H1 (cell line): ENCODE measurements at regions not wholly inside any gene's neighbourhood (a gene's known extent, or its start where the extent isn't known, plus 50 kb on each side); places are given as distances from the start of the nearest gene placed in this dataset.

Experiments used
- CTCF ChIA-PET: fragments of 300-600 bp; sonication (Branson Sonifier 250); formaldehyde crosslinking; loops from one replicate; lab custom pipeline; 2021; ENCODE audit not compliant: partially characterized antibody; lab: Charles Lee
- POLR2A ChIA-PET: fragments of 300-600 bp; sonication (Branson Sonifier 250); formaldehyde crosslinking; loops from one replicate; lab custom pipeline; 2021; ENCODE audit warnings: inconsistent platforms; ENCODE audit not compliant: partially characterized antibody; lab: Charles Lee
- DNase-seq, 2 experiments: peaks; one replicate each; pipeline versions ENCODE4 v3.0.0 to v3.0.0-alpha.2; 2010 to 2022; ENCODE audit warnings: low spot score in 2 of 2, low read depth in 1 of 2, mixed read lengths in 1 of 2
- FAIRE-seq: peaks from 2 replicates; lab custom pipeline; 2011; peaks lifted over from hg19 to GRCh38; lab: Jason Lieb, UNC
- H2AFZ ChIP-seq: 2 replicates; pipeline ENCODE4 v1.8.1; 2012; ENCODE audit warnings: low read length, inconsistent platforms
- H2AK5ac ChIP-seq: 2 replicates; pipeline ENCODE4 v1.6.1; 2013; ENCODE audit warnings: low read depth, low read length
- H2BK120ac ChIP-seq: replicated peaks from 2 replicates; pipeline ENCODE3; 2013; ENCODE audit warnings: low read depth, low read length, inconsistent platforms
- H2BK12ac ChIP-seq: 2 replicates; pipeline ENCODE4 v1.6.1; 2013; ENCODE audit warnings: low read depth, low read length
- H2BK15ac ChIP-seq: 2 replicates; pipeline ENCODE4 v1.6.1; 2013; ENCODE audit warnings: low read length
- H2BK20ac ChIP-seq: 2 replicates; pipeline ENCODE4 v1.6.1; 2013; ENCODE audit warnings: low read length
- H2BK5ac ChIP-seq: 2 replicates; pipeline ENCODE4 v1.6.1; 2013; ENCODE audit warnings: low read depth, low read length
- H3K14ac ChIP-seq: 2 replicates; pipeline ENCODE4 v1.6.1; 2013; ENCODE audit warnings: inconsistent platforms; ENCODE audit not compliant: insufficient read length
- H3K18ac ChIP-seq: 2 replicates; pipeline ENCODE4 v1.6.1; 2013; ENCODE audit warnings: low read length; ENCODE audit errors: extremely low read depth
- H3K23ac ChIP-seq: 2 replicates; pipeline ENCODE4 v1.6.1; 2013; ENCODE audit warnings: inconsistent platforms; ENCODE audit not compliant: insufficient read length
- H3K23me2 ChIP-seq: 2 replicates; pipeline ENCODE4 v1.6.1; 2013; ENCODE audit warnings: low read depth, low read length
- H3K27ac ChIP-seq: 2 replicates; pipeline ENCODE4 v1.6.1; 2011; ENCODE audit warnings: low read depth, low read length, inconsistent platforms
- H3K27me3 ChIP-seq, 4 experiments: replicated peaks in 1 of 4; 1 replicate in 1 of 4; 2 replicates in 3 of 4; pipeline versions ENCODE4 v1.6.1 to v1.8.1; 2011 to 2013; ENCODE audit warnings: low read length in 3 of 4, mild to moderate bottlenecking in 3 of 4, inconsistent platforms in 2 of 4, mixed read lengths in 2 of 4, moderate library complexity in 1 of 4; ENCODE audit not compliant: control insufficient read depth in 3 of 4, insufficient read depth in 3 of 4; ENCODE audit errors: extremely low read depth in 1 of 4
- H3K36me3 ChIP-seq, 4 experiments: 2 replicates each; pipeline versions ENCODE4 v1.6.1 to v1.8.1; 2011 to 2013; ENCODE audit warnings: mild to moderate bottlenecking in 4 of 4, low read length in 3 of 4, moderate library complexity in 2 of 4, control low read depth in 1 of 4, inconsistent platforms in 1 of 4; ENCODE audit not compliant: insufficient read depth in 4 of 4, control insufficient read depth in 2 of 4
- H3K4ac ChIP-seq: replicated peaks from 2 replicates; pipeline ENCODE3; 2013; ENCODE audit warnings: low read length, low read depth, mixed read lengths, inconsistent platforms; ENCODE audit not compliant: insufficient read length
- H3K4me1 ChIP-seq, 4 experiments: replicated peaks in 1 of 4; 1 replicate in 1 of 4; 2 replicates in 3 of 4; pipeline versions ENCODE4 v1.6.1 to v1.8.1; 2011 to 2013; ENCODE audit warnings: low read length in 3 of 4, inconsistent platforms in 2 of 4, mixed read lengths in 1 of 4; ENCODE audit not compliant: insufficient read depth in 4 of 4, control insufficient read depth in 3 of 4
- H3K4me2 ChIP-seq, 2 experiments: 2 replicates each; pipeline versions ENCODE4 v1.6.1 to v1.8.1; 2011 to 2013; ENCODE audit warnings: low read depth in 2 of 2, low read length in 2 of 2, control low read depth in 1 of 2, inconsistent platforms in 1 of 2, mild to moderate bottlenecking in 1 of 2; ENCODE audit not compliant: insufficient read depth in 1 of 2
- H3K4me3 ChIP-seq, 4 experiments: fragments of 200-600, 300-600 bp in 1 of 4; sonication (generic), shearing (Covaris generic), sonication (Bioruptor Twin) in 1 of 4; 2 replicates each; pipeline versions ENCODE4 v1.5.1 to v1.8.1; 2011 to 2016; ENCODE audit warnings: low read length in 4 of 4, low read depth in 3 of 4, control low read depth in 2 of 4, inconsistent platforms in 2 of 4, mild to moderate bottlenecking in 2 of 4, mixed read lengths in 1 of 4, moderate library complexity in 1 of 4; ENCODE audit not compliant: insufficient read depth in 2 of 4; ENCODE audit errors: extremely low read depth in 1 of 4
- H3K56ac ChIP-seq: replicated peaks from 2 replicates; pipeline ENCODE3; 2013; ENCODE audit warnings: low read depth, mild to moderate bottlenecking, mixed read lengths, low read length, inconsistent platforms; ENCODE audit not compliant: insufficient read length
- H3K79me1 ChIP-seq: 2 replicates; pipeline ENCODE4 v1.6.1; 2013; ENCODE audit warnings: low read depth, low read length, control low read depth
- H3K79me2 ChIP-seq, 2 experiments: 2 replicates each; pipeline versions ENCODE4 v1.6.1 to v1.8.1; 2012 to 2013; ENCODE audit warnings: low read length in 2 of 2, mild to moderate bottlenecking in 2 of 2, inconsistent platforms in 1 of 2; ENCODE audit not compliant: insufficient read depth in 2 of 2, control insufficient read depth in 1 of 2
- H3K9ac ChIP-seq, 4 experiments: replicated peaks in 1 of 4; 1 replicate in 1 of 4; 2 replicates in 3 of 4; pipeline versions ENCODE4 v1.6.1 to v1.8.1; 2011 to 2013; ENCODE audit warnings: low read depth in 3 of 4, low read length in 3 of 4, control low read depth in 2 of 4, mild to moderate bottlenecking in 2 of 4, moderate library complexity in 2 of 4, inconsistent platforms in 1 of 4; ENCODE audit errors: extremely low read depth in 1 of 4
- H3K9me3 ChIP-seq, 2 experiments: 2 replicates each; pipeline versions ENCODE4 v1.6.1 to v1.8.1; 2012 to 2013; ENCODE audit warnings: mild to moderate bottlenecking in 2 of 2, moderate library complexity in 2 of 2, control low read depth in 1 of 2, inconsistent platforms in 1 of 2, low read depth in 1 of 2, low read length in 1 of 2, mixed read lengths in 1 of 2; ENCODE audit not compliant: insufficient read depth in 2 of 2
- H4K20me1 ChIP-seq, 2 experiments: replicated peaks in 1 of 2; 2 replicates each; pipeline versions ENCODE3 to v1.8.1; 2011 to 2013; ENCODE audit warnings: inconsistent platforms in 2 of 2, low read length in 2 of 2, mild to moderate bottlenecking in 1 of 2; ENCODE audit not compliant: insufficient read depth in 2 of 2, control insufficient read depth in 1 of 2
- H4K5ac ChIP-seq: 2 replicates; pipeline ENCODE4 v1.6.1; 2013; ENCODE audit warnings: low read length, low read depth, mixed read lengths, inconsistent platforms; ENCODE audit not compliant: insufficient read length
- H4K8ac ChIP-seq: 2 replicates; pipeline ENCODE4 v1.8.0; 2013; ENCODE audit warnings: mild to moderate bottlenecking, moderate library complexity, low read length, inconsistent platforms; ENCODE audit not compliant: insufficient read depth; ENCODE audit errors: extremely low read depth
- H4K91ac ChIP-seq: replicated peaks from 2 replicates; pipeline ENCODE3; 2013; ENCODE audit warnings: low read length, mixed read lengths, inconsistent platforms; ENCODE audit not compliant: insufficient read length
- CBX5 ChIP-seq: fragments of 300-800, 300-1000 bp; sonication (generic); IDR thresholded peaks from 2 replicates; pipeline ENCODE4 v1.7.1; 2016; ENCODE audit warnings: antibody characterized with exemption, low read length, low read depth
- WGBS, 2 experiments: shearing (Covaris generic) in 1 of 2; methylation state at CpG; one replicate each; pipeline versions ENCODE4 v1.1.6 to v1.1.7; 2013 to 2015; ENCODE audit warnings: low lambda C conversion rate in 2 of 2, mixed read lengths in 2 of 2, inconsistent platforms in 1 of 2, low coverage in 1 of 2, missing lambda C conversion rate in 1 of 2; ENCODE audit not compliant: insufficient replicate concordance in 2 of 2, insufficient coverage in 1 of 2, insufficient read length in 1 of 2; ENCODE audit errors: extremely low coverage in 1 of 2, missing lambda C conversion rate in 1 of 2; 5-methylcytosine and 5-hydroxymethylcytosine counted together

DNA sequence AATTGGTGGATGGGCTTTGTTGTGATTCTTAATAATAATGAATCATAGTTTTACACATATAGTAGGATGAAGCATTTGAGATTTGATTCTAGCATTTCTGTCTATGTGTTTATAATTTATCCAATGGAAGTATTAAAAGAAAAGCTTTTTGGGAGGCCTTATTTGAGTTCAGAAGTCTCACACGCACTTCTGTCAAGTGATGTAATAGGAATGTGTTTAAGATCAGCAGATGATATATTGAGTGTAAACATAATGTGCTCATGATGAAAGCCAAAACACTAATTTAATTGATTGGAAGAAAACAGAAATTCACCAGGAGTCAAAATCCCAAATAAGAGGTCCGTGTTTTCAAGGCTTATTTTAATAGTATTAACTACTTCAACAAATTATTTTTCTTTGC, 435.6 kb upstream of the HSF2 start:
- H3K4me1 ChIP-seq, result peaks cover 0 to 3% (median 0%) of the 10 kb centered on the region in 4 experiments; a peak in 1 of 7 replicates
- H3K23me2 ChIP-seq, result no peaks in the 10 kb centered on the region
- H3K14ac ChIP-seq, result no peak overlapping the region
- no peaks in the 10 kb centered on the region for H3K79me2 ChIP-seq
- H2BK20ac ChIP-seq, result no peak overlapping the region
- H3K4ac ChIP-seq, result no peak overlapping the region
- no peak overlapping the region for H3K56ac ChIP-seq
- no peaks in the 10 kb centered on the region for H4K20me1 ChIP-seq
- H3K4me3 ChIP-seq, result no peak overlapping the region
- H3K36me3 ChIP-seq, result no peaks in the 10 kb centered on the region
- POLR2A ChIA-PET, result no interaction called here
- no peak overlapping the region for H4K8ac ChIP-seq
- CTCF ChIA-PET, result no interaction called here
- no peaks in the 10 kb centered on the region for H3K79me1 ChIP-seq
- no peak overlapping the region for H3K27ac ChIP-seq
- H3K4me2 ChIP-seq, result no peak overlapping the region
- H2AFZ ChIP-seq, result no peak overlapping the region
- H3K18ac ChIP-seq, result no peak overlapping the region
- H3K23ac ChIP-seq, result no peak overlapping the region
- H2BK15ac ChIP-seq, result no peak overlapping the region
- no peak overlapping the region for H2BK120ac ChIP-seq
- H3K9ac ChIP-seq, result no peak overlapping the region
- H4K91ac ChIP-seq, result no peak overlapping the region
- TF ChIP-seq CBX5, result no peak
- no peaks in the 10 kb centered on the region for H3K27me3 ChIP-seq
- FAIRE-seq (no peak), DNase-seq (no peak)
- H3K9me3 ChIP-seq, result no peaks in the 10 kb centered on the region
- no peak overlapping the region for H2AK5ac ChIP-seq
- 88% methylated on average over 2 of the region's 2 CpGs; no CpG with 5 or more reads in 1 of the 2 experiments for WGBS, 2 experiments
- H2BK12ac ChIP-seq, result no peak overlapping the region
- no peak overlapping the region for H4K5ac ChIP-seq
- no peak overlapping the region for H2BK5ac ChIP-seq
